ENCODE measurements at regions not wholly inside any gene's neighbourhood (a gene's known extent, or its start where the extent isn't known, plus 50 kb on each side); places are given as distances from the start of the nearest gene placed in this dataset.
A peak's percentile ranks its signal among the peaks of the same experiment; 100 is the strongest.

- no peak overlapping the region for H3K4me3 ChIP-seq (ENCODE audit: control insufficient read depth, low read depth, low read length)
- no peak for DNase-seq (ENCODE audit: low read depth)
- TF ChIP-seq CTCF (conservative IDR thresholded peaks at IDR 0.05; ENCODE audit: control insufficient read depth, insufficient read depth, low read depth, low read length) = no peak
These were observed 51.2 kb upstream of the ROCK1 start for GRCh38 chr18:21162786-21163185.

- peak overlapping the region; percentile 24 for H3K4me3 ChIP-seq (ENCODE audit: control insufficient read depth, low read depth, low read length)
- peak; percentile 94 for DNase-seq (ENCODE audit: low read depth)
- TF ChIP-seq CTCF (conservative IDR thresholded peaks at IDR 0.05; ENCODE audit: control insufficient read depth, insufficient read depth, low read depth, low read length) = no peak
These were observed 52.3 kb upstream of the ROCK1 start for GRCh38 chr18:21163647-21164547.

GRCh38 chr18:21164548-21165095 lies 53.0 kb upstream of the ROCK1 start:
- no peak for TF ChIP-seq CTCF (conservative IDR thresholded peaks at IDR 0.05; ENCODE audit: control insufficient read depth, insufficient read depth, low read depth, low read length)
- H3K4me3 ChIP-seq (ENCODE audit: control insufficient read depth, low read depth, low read length) = no peak overlapping the region
- peak; percentile 19 for DNase-seq (ENCODE audit: low read depth)

- TF ChIP-seq CTCF (conservative IDR thresholded peaks at IDR 0.05; ENCODE audit: control insufficient read depth, insufficient read depth, low read depth, low read length) = no peak
- no peak for DNase-seq (ENCODE audit: low read depth)
- no peak overlapping the region for H3K4me3 ChIP-seq (ENCODE audit: control insufficient read depth, low read depth, low read length)
These were observed 56.2 kb upstream of the ROCK1 start for GRCh38 chr18:21167641-21168377.

- no peak for TF ChIP-seq CTCF (conservative IDR thresholded peaks at IDR 0.05; ENCODE audit: control insufficient read depth, insufficient read depth, low read depth, low read length)
- no peak overlapping the region for H3K4me3 ChIP-seq (ENCODE audit: control insufficient read depth, low read depth, low read length)
- no peak for DNase-seq (ENCODE audit: low read depth)
These were observed 57.3 kb upstream of the ROCK1 start for GRCh38 chr18:21168880-21169279.

- DNase-seq (ENCODE audit: low read depth) = no peak
- no peak for TF ChIP-seq CTCF (conservative IDR thresholded peaks at IDR 0.05; ENCODE audit: control insufficient read depth, insufficient read depth, low read depth, low read length)
- no peak overlapping the region for H3K4me3 ChIP-seq (ENCODE audit: control insufficient read depth, low read depth, low read length)
These were observed 64.2 kb upstream of the GREB1L start for GRCh38 chr18:21177822-21178221.

Data from fibroblast of mammary gland (primary cell).